ENCODE measurements at regions not wholly inside any gene's neighbourhood (a gene's known extent, or its start where the extent isn't known, plus 50 kb on each side); places are given as distances from the start of the nearest gene placed in this dataset.

DNA sequence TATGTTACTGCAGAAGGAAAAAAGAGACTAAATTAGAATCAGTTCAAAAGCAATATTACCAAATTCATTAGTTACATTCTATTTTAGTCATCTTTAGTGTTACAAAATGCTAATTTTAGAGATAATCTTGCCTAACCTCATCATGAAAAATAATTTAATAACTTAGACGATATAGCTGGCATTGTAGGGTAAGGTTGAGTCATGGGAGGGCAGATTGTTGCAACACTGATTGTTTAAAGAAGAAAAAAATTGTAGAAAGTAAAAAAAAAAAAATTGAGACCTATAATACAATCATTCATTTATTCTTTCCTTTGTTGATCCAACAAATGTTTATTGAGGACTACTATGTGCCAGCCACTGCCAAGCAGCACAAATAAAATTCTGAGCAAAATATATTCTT, 330.9 kb downstream of the GBA3 start:
- no peak for TF ChIP-seq CBX1 (IDR thresholded peaks at IDR 0.05; ENCODE audit: low read depth)
- no peak for TF ChIP-seq KDM4B (IDR thresholded peaks at IDR 0.05; ENCODE audit: borderline replicate concordance in 2 of 2, low read depth in 1 of 2)
- no peak for TF ChIP-seq EZH2 (IDR thresholded peaks at IDR 0.05; ENCODE audit: borderline replicate concordance, low read depth, low read length)
- no peak for TF ChIP-seq YBX1 (IDR thresholded peaks at IDR 0.05)
- no peak for TF ChIP-seq ASH1L (IDR thresholded peaks at IDR 0.05; ENCODE audit: borderline replicate concordance, low read depth, partially characterized antibody)
- TF ChIP-seq ZBTB8A (IDR thresholded peaks at IDR 0.05; ENCODE audit: partially characterized antibody) = no peak
- TF ChIP-seq MYC (IDR thresholded peaks at IDR 0.05; ENCODE audit: low read depth, low read length) = no peak
- no peak for TF ChIP-seq MYC (CRISPR knock-in tag; IDR thresholded peaks at IDR 0.05; ENCODE audit: borderline replicate concordance, low read depth)
- no peak for TF ChIP-seq NFRKB (IDR thresholded peaks at IDR 0.05; ENCODE audit: low read depth)

Measured in K562 (cell line).